ENCODE measurements at regions not wholly inside any gene's neighbourhood (a gene's known extent, or its start where the extent isn't known, plus 50 kb on each side); places are given as distances from the start of the nearest gene placed in this dataset.
"Not testable (repeated sequence)": the region's sequence is repeated elsewhere in the genome, so short reads cannot be mapped to it uniquely, and the experiment has no call there.

- no peak for DNase-seq (ENCODE audit: low spot score)
These were observed 135.9 kb downstream of the ITGB8 start for GRCh38 chr7:20466543-20467021.

GRCh38 chr7:20470082-20470481, 139.4 kb downstream of the ITGB8 start:
- no peak for DNase-seq (ENCODE audit: low spot score)

- DNase-seq (ENCODE audit: low spot score), result no peak
These were observed 140.0 kb downstream of the ITGB8 start for GRCh38 chr7:20470726-20471125.

- no peak for DNase-seq (ENCODE audit: low spot score)
These were observed 141.2 kb upstream of the ABCB5 start for GRCh38 chr7:20474249-20474648.

GRCh38 chr7:20475756-20476155, 139.7 kb upstream of the ABCB5 start:
- no peak for DNase-seq (ENCODE audit: low spot score)

GRCh38 chr7:20477067-20477466, 138.4 kb upstream of the ABCB5 start:
- DNase-seq (ENCODE audit: low spot score), result no peak

- no peak for DNase-seq (ENCODE audit: low spot score)
These were observed 135.8 kb upstream of the ABCB5 start for GRCh38 chr7:20479706-20480105.

GRCh38 chr7:20482071-20482470, 133.4 kb upstream of the ABCB5 start:
- no peak for DNase-seq (ENCODE audit: low spot score)

- DNase-seq (ENCODE audit: low spot score), result no peak
These were observed 131.1 kb upstream of the ABCB5 start for GRCh38 chr7:20484356-20484755.

- DNase-seq (ENCODE audit: low spot score), result no peak
These were observed 126.6 kb upstream of the ABCB5 start for GRCh38 chr7:20488850-20489249.

GRCh38 chr7:20491284-20491683, 124.2 kb upstream of the ABCB5 start:
- DNase-seq (ENCODE audit: low spot score), result no peak

- no peak for DNase-seq (ENCODE audit: low spot score)
These were observed 120.9 kb upstream of the ABCB5 start for GRCh38 chr7:20494566-20494965.

GRCh38 chr7:20501473-20501872, 114.0 kb upstream of the ABCB5 start:
- DNase-seq (ENCODE audit: low spot score), result not testable (repeated sequence)

- DNase-seq (ENCODE audit: low spot score), result no peak
These were observed 112.1 kb upstream of the ABCB5 start for GRCh38 chr7:20503278-20503950.

GRCh38 chr7:20504060-20504459, 111.4 kb upstream of the ABCB5 start:
- DNase-seq (ENCODE audit: low spot score), result no peak

- DNase-seq (ENCODE audit: low spot score), result no peak
These were observed 109.3 kb upstream of the ABCB5 start for GRCh38 chr7:20506175-20506574.

GRCh38 chr7:20507157-20507556, 108.3 kb upstream of the ABCB5 start:
- DNase-seq (ENCODE audit: low spot score), result no peak

GRCh38 chr7:20508109-20508508, 107.4 kb upstream of the ABCB5 start:
- no peak for DNase-seq (ENCODE audit: low spot score)

- no peak for DNase-seq (ENCODE audit: low spot score)
These were observed 105.4 kb upstream of the ABCB5 start for GRCh38 chr7:20509892-20510572.

GRCh38 chr7:20510573-20510900, 104.9 kb upstream of the ABCB5 start:
- no peak for DNase-seq (ENCODE audit: low spot score)

GRCh38 chr7:20513341-20513740, 102.1 kb upstream of the ABCB5 start:
- no peak for DNase-seq (ENCODE audit: low spot score)

- DNase-seq (ENCODE audit: low spot score), result no peak
These were observed 101.6 kb upstream of the ABCB5 start for GRCh38 chr7:20513897-20514296.

- no peak for DNase-seq (ENCODE audit: low spot score)
These were observed 101.1 kb upstream of the ABCB5 start for GRCh38 chr7:20514364-20514763.

- DNase-seq (ENCODE audit: low spot score), result no peak
These were observed 95.8 kb upstream of the ABCB5 start for GRCh38 chr7:20519645-20520044.
